Mesothelial cell of epicardium (in vitro differentiated cells): ENCODE measurements at regions not wholly inside any gene's neighbourhood (a gene's known extent, or its start where the extent isn't known, plus 50 kb on each side); places are given as distances from the start of the nearest gene placed in this dataset.
A peak's percentile ranks its signal among the peaks of the same experiment; 100 is the strongest.

Experiments
- DNase-seq, 2 experiments: peaks; one replicate each; pipeline ENCODE4 v3.0.0; 2021; ENCODE audit warnings: low spot score in 2 of 2; ENCODE audit not compliant: unreplicated experiment in 2 of 2
- H3K27ac Mint-ChIP-seq: 2 replicates; pipeline ENCODE4 v1.8.0; 2021; ENCODE audit warnings: mixed read lengths
- H3K27me3 Mint-ChIP-seq: 2 replicates; pipeline ENCODE4 v1.8.0; 2021; ENCODE audit warnings: low read depth, mixed read lengths
- H3K36me3 Mint-ChIP-seq: 2 replicates; pipeline ENCODE4 v1.8.0; 2021; ENCODE audit warnings: mixed read lengths
- H3K4me1 Mint-ChIP-seq: 2 replicates; pipeline ENCODE4 v1.8.0; 2021; ENCODE audit warnings: mixed read lengths
- H3K4me3 Mint-ChIP-seq: 2 replicates; pipeline ENCODE4 v1.8.0; 2021; ENCODE audit warnings: mild to moderate bottlenecking, moderate library complexity, mixed read lengths
- H3K9me3 Mint-ChIP-seq: 2 replicates; pipeline ENCODE4 v1.8.0; 2021; ENCODE audit warnings: mixed read lengths
- TF ChIP-seq, protein P1 (sequence below): fragments of 200-600 bp; sonication (generic); IDR thresholded peaks from one replicate; pipeline ENCODE4 v1.5.0; 2021; ENCODE audit warnings: antibody characterized with exemption; ENCODE audit not compliant: unreplicated experiment

DNA sequence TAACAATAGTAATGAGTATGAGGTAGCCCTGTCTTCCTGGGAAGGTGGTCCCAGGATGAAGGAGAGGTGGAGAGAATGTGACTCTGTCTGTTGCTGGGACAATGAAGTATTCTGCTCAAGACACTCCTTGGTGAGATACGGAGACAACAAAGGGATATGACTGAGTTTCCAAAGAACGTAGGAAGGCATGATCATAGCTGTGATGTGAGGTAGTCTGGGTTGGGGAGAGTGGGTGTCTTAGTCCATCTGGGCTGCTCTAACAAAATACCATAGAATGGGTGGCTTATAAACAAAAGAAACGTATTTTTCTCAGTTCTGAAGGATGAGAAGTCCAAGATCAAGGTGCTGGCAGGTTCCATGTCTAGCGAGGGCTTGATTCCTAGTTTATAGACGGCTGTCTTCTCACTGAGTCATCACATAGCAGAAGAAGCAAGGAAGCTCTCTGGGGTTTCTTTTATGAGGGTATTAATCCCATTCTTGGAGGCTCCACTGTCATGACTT is 84.9 kb upstream of the RHOBTB1 start:
- H3K9me3 Mint-ChIP-seq: no peaks in the 10 kb centered on the region
- TF ChIP-seq, protein P1, sequence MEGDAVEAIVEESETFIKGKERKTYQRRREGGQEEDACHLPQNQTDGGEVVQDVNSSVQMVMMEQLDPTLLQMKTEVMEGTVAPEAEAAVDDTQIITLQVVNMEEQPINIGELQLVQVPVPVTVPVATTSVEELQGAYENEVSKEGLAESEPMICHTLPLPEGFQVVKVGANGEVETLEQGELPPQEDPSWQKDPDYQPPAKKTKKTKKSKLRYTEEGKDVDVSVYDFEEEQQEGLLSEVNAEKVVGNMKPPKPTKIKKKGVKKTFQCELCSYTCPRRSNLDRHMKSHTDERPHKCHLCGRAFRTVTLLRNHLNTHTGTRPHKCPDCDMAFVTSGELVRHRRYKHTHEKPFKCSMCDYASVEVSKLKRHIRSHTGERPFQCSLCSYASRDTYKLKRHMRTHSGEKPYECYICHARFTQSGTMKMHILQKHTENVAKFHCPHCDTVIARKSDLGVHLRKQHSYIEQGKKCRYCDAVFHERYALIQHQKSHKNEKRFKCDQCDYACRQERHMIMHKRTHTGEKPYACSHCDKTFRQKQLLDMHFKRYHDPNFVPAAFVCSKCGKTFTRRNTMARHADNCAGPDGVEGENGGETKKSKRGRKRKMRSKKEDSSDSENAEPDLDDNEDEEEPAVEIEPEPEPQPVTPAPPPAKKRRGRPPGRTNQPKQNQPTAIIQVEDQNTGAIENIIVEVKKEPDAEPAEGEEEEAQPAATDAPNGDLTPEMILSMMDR: no peak
- H3K4me1 Mint-ChIP-seq: peaks cover 7% of the 10 kb centered on the region
- H3K36me3 Mint-ChIP-seq: no peaks in the 10 kb centered on the region
- H3K27ac Mint-ChIP-seq: no peak overlapping the region
- no peak for DNase-seq
- H3K27me3 Mint-ChIP-seq: no peaks in the 10 kb centered on the region
- H3K4me3 Mint-ChIP-seq: no peak overlapping the region

DNA sequence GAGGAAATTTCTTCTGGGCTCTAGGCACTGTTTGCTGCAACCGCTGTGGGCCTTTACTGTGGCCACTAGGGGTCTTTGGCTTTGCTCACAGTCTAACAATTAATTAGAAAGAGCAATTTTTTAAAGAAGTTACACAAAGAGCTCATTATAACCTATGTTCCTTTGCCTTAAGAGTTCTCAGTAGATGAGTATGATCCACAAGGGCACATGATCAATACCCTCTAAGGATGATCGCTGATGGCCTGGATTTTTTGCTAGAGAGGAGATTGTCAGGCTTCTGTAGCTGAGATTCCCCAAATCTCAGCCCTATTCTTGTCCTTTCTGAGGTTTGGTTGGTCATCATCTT is 80.8 kb upstream of the RHOBTB1 start:
- no peak for DNase-seq
- TF ChIP-seq, protein P1: peak; percentile 63
- H3K4me3 Mint-ChIP-seq: no peak overlapping the region

DNA sequence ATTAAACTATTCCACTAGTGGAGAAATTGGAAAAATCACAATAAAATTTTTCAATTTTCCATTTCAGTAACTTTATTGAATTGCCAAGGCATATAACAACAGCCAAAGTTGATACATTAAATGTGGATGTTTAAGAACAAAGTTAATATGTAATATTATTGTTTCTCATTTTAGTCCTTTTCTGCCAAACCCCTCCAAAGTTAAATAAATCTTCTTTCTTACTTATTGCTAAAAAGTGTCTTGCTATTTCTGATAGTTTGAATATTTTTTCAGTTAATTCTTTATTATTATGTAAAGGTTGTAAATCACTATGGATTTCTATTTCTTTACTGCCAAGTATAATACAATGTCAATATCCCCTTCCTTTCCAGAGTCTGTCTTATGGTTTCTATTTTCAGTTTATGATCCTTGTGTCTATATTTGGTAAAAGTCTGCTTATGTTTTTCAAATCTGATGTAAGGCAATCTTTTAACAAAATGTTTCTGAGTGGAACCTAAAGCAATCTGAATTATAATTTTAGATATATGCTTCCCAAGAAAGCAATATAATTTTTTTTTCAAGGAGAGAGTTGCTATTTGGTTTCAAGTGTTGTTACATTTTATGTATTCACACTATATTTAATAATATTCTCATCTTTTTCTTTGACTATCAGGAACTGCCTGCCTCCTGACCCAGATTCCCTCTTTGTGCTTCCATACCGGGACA is 80.3 kb upstream of the RHOBTB1 start:
- Mint-ChIP-seq H3K27ac (no peak overlapping the region), H3K4me1 (peaks cover 12% of the 10 kb centered on the region), H3K4me3 (no peak overlapping the region), H3K27me3 (no peaks in the 10 kb centered on the region), H3K36me3 (no peaks in the 10 kb centered on the region), H3K9me3 (peaks cover 7% of the 10 kb centered on the region)
- no peak for DNase-seq
- TF ChIP-seq, protein P1: no peak

More for the DNA sequence above, 80.8 kb upstream of the RHOBTB1 start:
- Mint-ChIP-seq H3K9me3 (peaks cover 3% of the 10 kb centered on the region), H3K4me1 (peaks cover 12% of the 10 kb centered on the region), H3K27me3 (no peaks in the 10 kb centered on the region), H3K36me3 (no peaks in the 10 kb centered on the region), H3K27ac (no peak overlapping the region)

DNA sequence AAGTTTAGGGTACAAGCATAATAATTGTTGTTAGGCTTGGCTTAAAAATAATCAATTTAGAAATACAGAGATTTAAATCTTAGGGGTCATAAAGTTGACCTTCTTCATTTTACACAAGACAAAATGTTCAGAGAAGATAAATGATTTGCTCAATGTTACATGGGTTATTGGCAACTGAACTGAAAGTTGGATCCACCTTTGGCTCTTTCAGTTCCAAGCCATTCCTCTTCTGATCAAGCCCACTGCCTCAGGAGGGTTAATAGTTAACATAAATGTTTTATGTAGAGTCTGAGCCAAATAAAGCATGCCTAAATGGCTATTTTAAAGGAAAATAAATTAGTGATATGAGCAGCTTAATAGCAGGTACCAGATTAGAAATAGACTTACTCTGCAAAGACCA is 79.1 kb upstream of the RHOBTB1 start:
- H3K4me3 Mint-ChIP-seq: no peak overlapping the region
- peaks cover 15% of the 10 kb centered on the region for H3K9me3 Mint-ChIP-seq
- H3K27ac Mint-ChIP-seq: no peak overlapping the region
- no peaks in the 10 kb centered on the region for H3K36me3 Mint-ChIP-seq
- TF ChIP-seq, protein P1: no peak
- peaks cover 17% of the 10 kb centered on the region for H3K4me1 Mint-ChIP-seq
- DNase-seq: no peak
- H3K27me3 Mint-ChIP-seq: no peaks in the 10 kb centered on the region

DNA sequence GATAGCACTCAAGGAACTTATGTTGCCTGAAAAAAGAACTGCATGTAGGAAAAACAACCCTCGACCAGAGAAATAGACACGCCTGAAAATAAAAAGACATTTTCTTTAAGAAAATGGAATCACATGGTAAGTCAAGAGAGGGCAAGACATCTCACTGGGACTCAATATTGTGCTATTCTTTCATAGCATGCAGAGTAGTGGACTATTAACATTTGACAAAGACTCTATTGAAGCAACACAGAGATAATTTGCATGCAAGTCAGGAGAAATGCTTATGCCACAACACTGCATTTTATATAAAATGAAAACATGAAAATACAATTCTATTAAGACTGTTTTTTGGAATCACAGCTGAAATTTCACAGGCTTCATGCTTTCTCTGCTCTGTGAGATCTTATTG is 77.9 kb upstream of the RHOBTB1 start:
- Mint-ChIP-seq H3K9me3 (peaks cover 15% of the 10 kb centered on the region), H3K27ac (no peak overlapping the region), H3K27me3 (no peaks in the 10 kb centered on the region), H3K4me3 (no peak overlapping the region), H3K36me3 (no peaks in the 10 kb centered on the region), H3K4me1 (peaks cover 17% of the 10 kb centered on the region)
- no peak for DNase-seq
- TF ChIP-seq, protein P1: no peak
